Endodermal cell (in vitro differentiated cells): ENCODE measurements at regions not wholly inside any gene's neighbourhood (a gene's known extent, or its start where the extent isn't known, plus 50 kb on each side); places are given as distances from the start of the nearest gene placed in this dataset.
"Not testable (repeated sequence)": the region's sequence is repeated elsewhere in the genome, so short reads cannot be mapped to it uniquely, and the experiment has no call there.

ENCODE experiments used
- DNase-seq: peaks from one replicate; pipeline ENCODE4 v3.0.0-alpha.2; 2017
- H3K27ac ChIP-seq: 2 replicates; pipeline ENCODE4 v1.5.1; 2013; ENCODE audit warnings: mild to moderate bottlenecking, low read depth, low read length, moderate library complexity
- H3K27me3 ChIP-seq: 2 replicates; pipeline ENCODE4 v1.6.1; 2013; ENCODE audit warnings: mild to moderate bottlenecking, low read length, moderate library complexity; ENCODE audit not compliant: insufficient read depth, control insufficient read depth, poor library complexity, severe bottlenecking
- H3K36me3 ChIP-seq: 2 replicates; pipeline ENCODE4 v1.7.0; 2013; ENCODE audit warnings: mild to moderate bottlenecking, low read length, moderate library complexity; ENCODE audit not compliant: control insufficient read depth, insufficient read depth
- H3K4me1 ChIP-seq: one replicate; pipeline ENCODE4 v1.7.0; 2013; ENCODE audit warnings: low read length; ENCODE audit not compliant: control insufficient read depth, insufficient read depth
- H3K4me3 ChIP-seq: 2 replicates; pipeline ENCODE4 v1.5.1; 2013; ENCODE audit warnings: mild to moderate bottlenecking, low read length, moderate library complexity
- H3K9ac ChIP-seq: 2 replicates; pipeline ENCODE4 v1.6.1; 2013; ENCODE audit warnings: mild to moderate bottlenecking, low read length, moderate library complexity; ENCODE audit not compliant: poor library complexity, severe bottlenecking; ENCODE audit errors: extremely low read depth
- H3K9me3 ChIP-seq: 2 replicates; pipeline ENCODE4 v1.6.1; 2013; ENCODE audit warnings: mild to moderate bottlenecking, low read length, moderate library complexity; ENCODE audit not compliant: control insufficient read depth
- H3K27ac Mint-ChIP-seq: 2 replicates; pipeline ENCODE4 v1.8.0; 2020; ENCODE audit warnings: mixed read lengths
- H3K27me3 Mint-ChIP-seq: 2 replicates; pipeline ENCODE4 v1.8.0; 2021; ENCODE audit warnings: mild to moderate bottlenecking, mixed read lengths; ENCODE audit not compliant: insufficient read depth
- H3K36me3 Mint-ChIP-seq: 2 replicates; pipeline ENCODE4 v1.8.0; 2020; ENCODE audit warnings: low read depth, mixed read lengths
- H3K4me1 Mint-ChIP-seq: 2 replicates; pipeline ENCODE4 v1.8.0; 2020; ENCODE audit warnings: mixed read lengths
- H3K4me3 Mint-ChIP-seq: 2 replicates; pipeline ENCODE4 v1.8.0; 2020; ENCODE audit warnings: mild to moderate bottlenecking, moderate library complexity, mixed read lengths
- H3K9me3 Mint-ChIP-seq: 2 replicates; pipeline ENCODE4 v1.8.0; 2020; ENCODE audit warnings: mild to moderate bottlenecking, mixed read lengths
- WGBS, 2 experiments: methylation state at CpG; one replicate each; pipeline versions ENCODE4 v1.1.5 to v1.1.7; 2013; ENCODE audit warnings: missing lambda C conversion rate in 2 of 2, mixed read lengths in 1 of 2; ENCODE audit not compliant: insufficient coverage in 1 of 2, insufficient read length in 1 of 2; 5-methylcytosine and 5-hydroxymethylcytosine counted together
- TF ChIP-seq, protein P1 (sequence below): fragments of 200-600 bp; sonication (generic); conservative IDR thresholded peaks from 2 replicates; pipeline ENCODE4 v1.5.0; 2021; ENCODE audit warnings: antibody characterized with exemption, mild to moderate bottlenecking

DNA sequence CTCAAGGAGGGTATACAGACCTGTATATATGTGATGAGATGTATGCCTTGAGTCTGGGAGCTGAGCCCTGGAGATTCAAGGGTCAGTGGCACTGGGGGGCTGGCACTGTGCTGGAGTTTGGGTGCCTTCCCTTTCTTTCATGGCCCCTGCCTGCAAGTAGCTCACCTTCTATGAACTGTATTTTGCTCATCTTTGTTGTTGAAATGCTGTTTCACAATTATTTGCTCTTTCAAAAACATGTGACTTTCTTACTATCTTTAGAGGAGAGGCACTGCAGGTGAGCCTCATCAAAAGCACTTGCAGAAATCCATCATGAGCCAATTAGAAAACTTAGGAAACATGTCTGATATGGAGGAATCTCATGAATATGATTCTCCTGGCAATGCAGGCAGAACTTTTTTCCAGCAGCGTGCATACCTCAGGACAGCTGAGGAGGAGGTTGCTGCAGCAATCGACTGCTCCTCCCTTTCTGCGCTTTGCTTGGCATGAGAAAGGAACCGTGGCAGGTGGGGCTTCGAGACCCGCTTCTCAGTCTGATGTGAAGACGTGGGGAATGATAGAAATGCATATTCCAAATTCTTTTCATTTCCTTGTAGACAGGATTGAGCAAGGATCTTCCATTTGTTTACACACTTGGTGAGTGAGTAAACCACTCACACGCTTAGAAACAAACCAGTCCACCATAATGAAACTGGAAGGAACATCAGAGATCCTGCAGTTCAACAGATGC, 178.4 kb upstream of the E2F8 start:
- no peaks in the 10 kb centered on the region for H3K4me1 ChIP-seq
- peaks cover 25% of the 10 kb centered on the region for H3K27me3 Mint-ChIP-seq
- H3K4me3 ChIP-seq, result no peak overlapping the region
- H3K9ac ChIP-seq, result no peak overlapping the region
- no peaks in the 10 kb centered on the region for H3K9me3 ChIP-seq
- no peak overlapping the region for H3K27ac ChIP-seq
- H3K27ac Mint-ChIP-seq, result no peak overlapping the region
- H3K36me3 ChIP-seq, result no peaks in the 10 kb centered on the region
- TF ChIP-seq, protein P1, sequence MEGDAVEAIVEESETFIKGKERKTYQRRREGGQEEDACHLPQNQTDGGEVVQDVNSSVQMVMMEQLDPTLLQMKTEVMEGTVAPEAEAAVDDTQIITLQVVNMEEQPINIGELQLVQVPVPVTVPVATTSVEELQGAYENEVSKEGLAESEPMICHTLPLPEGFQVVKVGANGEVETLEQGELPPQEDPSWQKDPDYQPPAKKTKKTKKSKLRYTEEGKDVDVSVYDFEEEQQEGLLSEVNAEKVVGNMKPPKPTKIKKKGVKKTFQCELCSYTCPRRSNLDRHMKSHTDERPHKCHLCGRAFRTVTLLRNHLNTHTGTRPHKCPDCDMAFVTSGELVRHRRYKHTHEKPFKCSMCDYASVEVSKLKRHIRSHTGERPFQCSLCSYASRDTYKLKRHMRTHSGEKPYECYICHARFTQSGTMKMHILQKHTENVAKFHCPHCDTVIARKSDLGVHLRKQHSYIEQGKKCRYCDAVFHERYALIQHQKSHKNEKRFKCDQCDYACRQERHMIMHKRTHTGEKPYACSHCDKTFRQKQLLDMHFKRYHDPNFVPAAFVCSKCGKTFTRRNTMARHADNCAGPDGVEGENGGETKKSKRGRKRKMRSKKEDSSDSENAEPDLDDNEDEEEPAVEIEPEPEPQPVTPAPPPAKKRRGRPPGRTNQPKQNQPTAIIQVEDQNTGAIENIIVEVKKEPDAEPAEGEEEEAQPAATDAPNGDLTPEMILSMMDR, result no peak
- no peak overlapping the region for H3K4me3 Mint-ChIP-seq
- peaks cover 5% of the 10 kb centered on the region for H3K9me3 Mint-ChIP-seq
- DNase-seq, result no peak
- H3K4me1 Mint-ChIP-seq, result no peaks in the 10 kb centered on the region
- H3K27me3 ChIP-seq, result no peaks in the 10 kb centered on the region
- 59 to 80% methylated on average over 2 to 8 of the region's 8 CpGs for WGBS, 2 experiments
- H3K36me3 Mint-ChIP-seq, result no peaks in the 10 kb centered on the region

DNA sequence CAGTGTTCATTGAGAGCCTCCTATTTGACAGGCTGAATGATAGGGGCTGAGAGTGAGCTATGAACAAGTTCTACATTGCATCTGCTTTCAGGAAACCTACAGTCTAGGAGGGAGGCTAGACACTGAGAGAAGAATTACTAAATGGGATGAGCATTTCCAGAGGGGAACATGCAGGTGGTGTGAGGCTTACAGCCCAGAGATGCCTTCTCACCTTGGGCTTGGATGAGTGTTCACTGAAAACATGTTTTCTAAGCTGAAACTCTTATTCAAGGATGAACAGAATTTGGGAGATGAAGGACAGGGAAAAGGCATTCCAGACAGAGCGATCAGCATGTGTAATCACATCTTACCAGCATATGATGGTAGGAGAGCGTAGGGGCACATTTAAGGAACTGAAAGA, 177.5 kb upstream of the E2F8 start:
- WGBS, 2 experiments, result 94 to 100% methylated on average over 2 of the region's 2 CpGs
- Histone ChIP-seq H3K9ac (no peak overlapping the region), H3K27me3 (no peaks in the 10 kb centered on the region), H3K27ac (no peak overlapping the region), H3K36me3 (no peaks in the 10 kb centered on the region), H3K9me3 (no peaks in the 10 kb centered on the region), H3K4me1 (no peaks in the 10 kb centered on the region), H3K4me3 (no peak overlapping the region)
- Mint-ChIP-seq H3K36me3 (no peaks in the 10 kb centered on the region), H3K9me3 (peaks cover 5% of the 10 kb centered on the region), H3K4me3 (no peak overlapping the region), H3K27ac (no peak overlapping the region), H3K4me1 (no peaks in the 10 kb centered on the region), H3K27me3 (peaks cover 25% of the 10 kb centered on the region)
- no peak for DNase-seq
- TF ChIP-seq, protein P1, result no peak

DNA sequence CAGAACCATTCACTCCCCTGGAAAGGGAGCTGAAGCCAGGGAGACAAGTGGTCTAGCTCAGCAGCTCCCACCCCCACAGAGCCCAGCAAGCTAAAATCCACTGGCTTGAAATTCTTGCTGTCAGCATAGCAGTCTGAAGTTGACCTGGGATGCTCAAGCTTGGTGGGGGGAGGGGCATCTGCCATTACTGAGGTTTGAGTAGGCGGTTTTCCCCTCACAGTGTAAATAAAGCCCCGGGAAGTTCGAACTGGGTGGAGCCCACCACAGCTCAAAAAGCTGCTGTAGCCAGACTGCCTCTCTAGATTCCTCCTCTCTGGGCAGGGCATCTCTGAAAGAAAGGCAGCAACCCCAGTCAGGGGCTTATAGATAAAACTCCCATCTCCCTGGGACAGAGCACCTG, 171.3 kb upstream of the E2F8 start:
- not testable (repeated sequence) for H3K4me1 ChIP-seq, H3K27ac ChIP-seq, H3K36me3 ChIP-seq, H3K9me3 Mint-ChIP-seq, H3K27ac Mint-ChIP-seq, H3K27me3 ChIP-seq, H3K9me3 ChIP-seq, H3K4me3 Mint-ChIP-seq, H3K36me3 Mint-ChIP-seq, H3K9ac ChIP-seq, H3K4me3 ChIP-seq
- Mint-ChIP-seq H3K27me3 (peaks cover 15% of the 10 kb centered on the region), H3K4me1 (peaks cover 11% of the 10 kb centered on the region)
- WGBS, 2 experiments, result 0 to 30% methylated on average over 1 to 3 of the region's 3 CpGs
- peak; percentile 60 for DNase-seq

DNA sequence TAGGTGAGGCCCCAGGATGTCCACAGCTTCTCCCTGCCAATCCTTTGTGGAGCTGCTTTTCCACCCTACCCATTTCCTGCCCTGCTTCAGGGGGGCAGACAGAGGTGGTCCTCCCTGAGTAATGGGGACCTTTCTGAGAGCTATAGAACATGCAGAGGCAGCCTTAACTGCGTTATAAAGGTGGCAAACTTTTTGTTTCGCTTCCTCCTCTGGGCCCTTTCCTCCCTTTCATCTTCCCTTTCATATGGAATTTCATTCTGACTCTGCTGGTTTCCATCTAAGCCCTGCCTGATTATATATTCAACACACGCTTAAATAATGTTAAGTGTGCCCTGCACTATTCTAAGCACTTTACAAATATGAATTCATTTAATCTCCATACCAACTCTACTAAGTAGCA, 169.3 kb upstream of the E2F8 start:
- no peak for DNase-seq
- H3K27me3 Mint-ChIP-seq, result peaks cover 9% of the 10 kb centered on the region
- Histone ChIP-seq H3K27me3 (no peaks in the 10 kb centered on the region), H3K27ac (no peak overlapping the region), H3K4me1 (no peaks in the 10 kb centered on the region), H3K36me3 (no peaks in the 10 kb centered on the region), H3K9ac (no peak overlapping the region), H3K4me3 (no peak overlapping the region), H3K9me3 (no peaks in the 10 kb centered on the region)
- peaks cover 11% of the 10 kb centered on the region for H3K4me1 Mint-ChIP-seq
- no peak overlapping the region for H3K4me3 Mint-ChIP-seq
- TF ChIP-seq, protein P1, result no peak
- H3K36me3 Mint-ChIP-seq, result no peaks in the 10 kb centered on the region
- WGBS, 2 experiments, result 83 to 92% methylated on average over 2 to 3 of the region's 3 CpGs
- H3K27ac Mint-ChIP-seq, result no peak overlapping the region
- no peaks in the 10 kb centered on the region for H3K9me3 Mint-ChIP-seq
